ENCODE measurements at regions not wholly inside any gene's neighbourhood (a gene's known extent, or its start where the extent isn't known, plus 50 kb on each side); places are given as distances from the start of the nearest gene placed in this dataset.

GRCh38 chr9:86809151-86809550, 138.2 kb downstream of the GAS1 start:
- Histone ChIP-seq H3K36me3 (ENCODE audit: control insufficient read depth in 1 of 2, insufficient read depth in 2 of 2, low read length in 1 of 2) (no peaks in the 10 kb centered on the region), H3K4me3 (ENCODE audit: low read length in 2 of 2) (no peak overlapping the region), H3K4me1 (ENCODE audit: control insufficient read depth in 1 of 2, insufficient read depth in 2 of 2, low read length in 2 of 2) (no peaks in the 10 kb centered on the region), H3K27ac (ENCODE audit: low read depth in 1 of 2, low read length in 2 of 2) (no peak overlapping the region), H3K9me3 (ENCODE audit: control insufficient read depth, low read length) (no peaks in the 10 kb centered on the region), H3K27me3 (ENCODE audit: control insufficient read depth in 1 of 2, insufficient read depth in 2 of 2, low read length in 1 of 2) (no peaks in the 10 kb centered on the region)
- WGBS, 2 donors = 92 to 94% methylated on average over 6 of the region's 6 CpGs
- intact Hi-C loops (cut with DNase I) = no loop called here
- DNase-seq (no peak), ATAC-seq (ENCODE audit: low FRiP score) (no peak)

GRCh38 chr9:86807367-86807976, 139.8 kb downstream of the GAS1 start:
- Histone ChIP-seq H3K4me1 (ENCODE audit: control insufficient read depth in 1 of 2, insufficient read depth in 2 of 2, low read length in 2 of 2) (no peaks in the 10 kb centered on the region), H3K27me3 (ENCODE audit: control insufficient read depth in 1 of 2, insufficient read depth in 2 of 2, low read length in 1 of 2) (no peaks in the 10 kb centered on the region), H3K9me3 (ENCODE audit: control insufficient read depth, low read length) (no peaks in the 10 kb centered on the region), H3K36me3 (ENCODE audit: control insufficient read depth in 1 of 2, insufficient read depth in 2 of 2, low read length in 1 of 2) (no peaks in the 10 kb centered on the region), H3K27ac (ENCODE audit: low read depth in 1 of 2, low read length in 2 of 2) (no peak overlapping the region), H3K4me3 (ENCODE audit: low read length in 2 of 2) (no peak overlapping the region)
- intact Hi-C loops (cut with DNase I) = no loop called here
- ATAC-seq (ENCODE audit: low FRiP score) (peak; percentile 59), DNase-seq (no peak)
- 10 to 18% methylated on average over 16 of the region's 16 CpGs for WGBS, 2 donors

- WGBS, 2 donors = 87 to 88% methylated on average over 3 of the region's 3 CpGs
- Histone ChIP-seq H3K9me3 (ENCODE audit: control insufficient read depth, low read length) (no peaks in the 10 kb centered on the region), H3K36me3 (ENCODE audit: control insufficient read depth in 1 of 2, insufficient read depth in 2 of 2, low read length in 1 of 2) (no peaks in the 10 kb centered on the region), H3K27me3 (ENCODE audit: control insufficient read depth in 1 of 2, insufficient read depth in 2 of 2, low read length in 1 of 2) (no peaks in the 10 kb centered on the region), H3K4me3 (ENCODE audit: low read length in 2 of 2) (no peak overlapping the region), H3K27ac (ENCODE audit: low read depth in 1 of 2, low read length in 2 of 2) (no peak overlapping the region), H3K4me1 (ENCODE audit: control insufficient read depth in 1 of 2, insufficient read depth in 2 of 2, low read length in 2 of 2) (no peaks in the 10 kb centered on the region)
- ATAC-seq (ENCODE audit: low FRiP score) (no peak), DNase-seq (no peak)
- intact Hi-C loops (cut with DNase I) = no loop called here
These were observed 143.3 kb downstream of the GAS1 start for GRCh38 chr9:86804011-86804410.

GRCh38 chr9:86802900-86803673, 144.2 kb downstream of the GAS1 start:
- Histone ChIP-seq H3K4me1 (ENCODE audit: control insufficient read depth in 1 of 2, insufficient read depth in 2 of 2, low read length in 2 of 2) (no peaks in the 10 kb centered on the region), H3K4me3 (ENCODE audit: low read length in 2 of 2) (no peak overlapping the region), H3K36me3 (ENCODE audit: control insufficient read depth in 1 of 2, insufficient read depth in 2 of 2, low read length in 1 of 2) (no peaks in the 10 kb centered on the region), H3K27me3 (ENCODE audit: control insufficient read depth in 1 of 2, insufficient read depth in 2 of 2, low read length in 1 of 2) (no peaks in the 10 kb centered on the region), H3K27ac (ENCODE audit: low read depth in 1 of 2, low read length in 2 of 2) (no peak overlapping the region), H3K9me3 (ENCODE audit: control insufficient read depth, low read length) (no peaks in the 10 kb centered on the region)
- intact Hi-C loops (cut with DNase I) = no loop called here
- WGBS, 2 donors = 94% methylated on average over 5 of the region's 5 CpGs
- DNase-seq = no peak
- ATAC-seq (ENCODE audit: low FRiP score) = no peak

- DNase-seq (no peak), ATAC-seq (ENCODE audit: low FRiP score) (no peak)
- H3K9me3 ChIP-seq (ENCODE audit: control insufficient read depth, low read length) = no peaks in the 10 kb centered on the region
- intact Hi-C loops (cut with DNase I) = no loop called here
- H3K36me3 ChIP-seq (ENCODE audit: control insufficient read depth in 1 of 2, insufficient read depth in 2 of 2, low read length in 1 of 2) = no peaks in the 10 kb centered on the region
- 6 to 9% methylated on average over 5 of the region's 5 CpGs for WGBS, 2 donors
- H3K27ac ChIP-seq (ENCODE audit: low read depth in 1 of 2, low read length in 2 of 2) = no peak overlapping the region
- H3K27me3 ChIP-seq (ENCODE audit: control insufficient read depth in 1 of 2, insufficient read depth in 2 of 2, low read length in 1 of 2) = no peaks in the 10 kb centered on the region
- no peak overlapping the region for H3K4me3 ChIP-seq (ENCODE audit: low read length in 2 of 2)
- H3K4me1 ChIP-seq (ENCODE audit: control insufficient read depth in 1 of 2, insufficient read depth in 2 of 2, low read length in 2 of 2) = no peaks in the 10 kb centered on the region
These were observed 146.1 kb downstream of the GAS1 start for GRCh38 chr9:86801246-86801645.

- Histone ChIP-seq H3K4me1 (ENCODE audit: control insufficient read depth in 1 of 2, insufficient read depth in 2 of 2, low read length in 2 of 2) (no peaks in the 10 kb centered on the region), H3K27me3 (ENCODE audit: control insufficient read depth in 1 of 2, insufficient read depth in 2 of 2, low read length in 1 of 2) (no peaks in the 10 kb centered on the region), H3K27ac (ENCODE audit: low read depth in 1 of 2, low read length in 2 of 2) (no peak overlapping the region), H3K4me3 (ENCODE audit: low read length in 2 of 2) (no peak overlapping the region), H3K9me3 (ENCODE audit: control insufficient read depth, low read length) (no peaks in the 10 kb centered on the region), H3K36me3 (ENCODE audit: control insufficient read depth in 1 of 2, insufficient read depth in 2 of 2, low read length in 1 of 2) (no peaks in the 10 kb centered on the region)
- DNase-seq = no peak
- intact Hi-C loops (cut with DNase I) = no loop called here
- no peak for ATAC-seq (ENCODE audit: low FRiP score)
- WGBS, 2 donors = 69 to 70% methylated on average over 3 of the region's 3 CpGs
These were observed 146.6 kb downstream of the GAS1 start for GRCh38 chr9:86800681-86801080.

- no peaks in the 10 kb centered on the region for H3K4me1 ChIP-seq (ENCODE audit: control insufficient read depth in 1 of 2, insufficient read depth in 2 of 2, low read length in 2 of 2)
- intact Hi-C loops (cut with DNase I) = no loop called here
- H3K36me3 ChIP-seq (ENCODE audit: control insufficient read depth in 1 of 2, insufficient read depth in 2 of 2, low read length in 1 of 2) = no peaks in the 10 kb centered on the region
- H3K27ac ChIP-seq (ENCODE audit: low read depth in 1 of 2, low read length in 2 of 2) = no peak overlapping the region
- H3K27me3 ChIP-seq (ENCODE audit: control insufficient read depth in 1 of 2, insufficient read depth in 2 of 2, low read length in 1 of 2) = no peaks in the 10 kb centered on the region
- no peaks in the 10 kb centered on the region for H3K9me3 ChIP-seq (ENCODE audit: control insufficient read depth, low read length)
- no peak overlapping the region for H3K4me3 ChIP-seq (ENCODE audit: low read length in 2 of 2)
- ATAC-seq (ENCODE audit: low FRiP score) = no peak
- WGBS, 2 donors = 93 to 94% methylated on average over 4 of the region's 4 CpGs
- no peak for DNase-seq
These were observed 148.3 kb downstream of the GAS1 start for GRCh38 chr9:86798966-86799365.

- Histone ChIP-seq H3K27me3 (ENCODE audit: control insufficient read depth in 1 of 2, insufficient read depth in 2 of 2, low read length in 1 of 2) (no peaks in the 10 kb centered on the region), H3K9me3 (ENCODE audit: control insufficient read depth, low read length) (no peaks in the 10 kb centered on the region), H3K27ac (ENCODE audit: low read depth in 1 of 2, low read length in 2 of 2) (no peak overlapping the region), H3K36me3 (ENCODE audit: control insufficient read depth in 1 of 2, insufficient read depth in 2 of 2, low read length in 1 of 2) (no peaks in the 10 kb centered on the region), H3K4me1 (ENCODE audit: control insufficient read depth in 1 of 2, insufficient read depth in 2 of 2, low read length in 2 of 2) (no peaks in the 10 kb centered on the region), H3K4me3 (ENCODE audit: low read length in 2 of 2) (no peak overlapping the region)
- DNase-seq (no peak), ATAC-seq (ENCODE audit: low FRiP score) (no peak)
- intact Hi-C loops (cut with DNase I) = no loop called here
- 94 to 97% methylated on average over 2 of the region's 2 CpGs for WGBS, 2 donors
These were observed 150.6 kb downstream of the GAS1 start for GRCh38 chr9:86796666-86797065.
